HG02588 (cell line): ENCODE measurements at regions not wholly inside any gene's neighbourhood (a gene's known extent, or its start where the extent isn't known, plus 50 kb on each side); places are given as distances from the start of the nearest gene placed in this dataset.

Experiments
- ATAC-seq: cut with Tn5 transposase; IDR thresholded peaks from one replicate; pipeline ENCODE4 v1.9.1; 2021; ENCODE audit warnings: mild to moderate bottlenecking, moderate library complexity; ENCODE audit not compliant: unreplicated experiment

- no peak for ATAC-seq
These were observed 754.3 kb downstream of the MECOM start for GRCh38 chr3:168909260-168909659.

- ATAC-seq: no peak
These were observed 768.1 kb downstream of the MECOM start for GRCh38 chr3:168895419-168895818.

- ATAC-seq: no peak
These were observed 769.3 kb downstream of the MECOM start for GRCh38 chr3:168894214-168894613.

GRCh38 chr3:168889666-168890065 lies 773.8 kb downstream of the MECOM start:
- no peak for ATAC-seq

- ATAC-seq: no peak
These were observed 774.7 kb downstream of the MECOM start for GRCh38 chr3:168888781-168889180.

- no peak for ATAC-seq
These were observed 778.5 kb downstream of the MECOM start for GRCh38 chr3:168885028-168885427.

- no peak for ATAC-seq
These were observed 779.1 kb downstream of the MECOM start for GRCh38 chr3:168884353-168884903.

GRCh38 chr3:168883145-168883544 lies 780.4 kb downstream of the MECOM start:
- ATAC-seq: no peak

- no peak for ATAC-seq
These were observed 781.7 kb downstream of the MECOM start for GRCh38 chr3:168881804-168882203.

- no peak for ATAC-seq
These were observed 782.9 kb upstream of the GOLIM4 start for GRCh38 chr3:168878655-168879054.

- no peak for ATAC-seq
These were observed 782.2 kb upstream of the GOLIM4 start for GRCh38 chr3:168877899-168878298.

GRCh38 chr3:168876346-168877035 lies 780.8 kb upstream of the GOLIM4 start:
- no peak for ATAC-seq

- no peak for ATAC-seq
These were observed 777.1 kb upstream of the GOLIM4 start for GRCh38 chr3:168872826-168873225.

- ATAC-seq: no peak
These were observed 775.2 kb upstream of the GOLIM4 start for GRCh38 chr3:168870892-168871291.

- ATAC-seq: no peak
These were observed 769.4 kb upstream of the GOLIM4 start for GRCh38 chr3:168865022-168865551.

GRCh38 chr3:168864107-168865021 lies 768.6 kb upstream of the GOLIM4 start:
- no peak for ATAC-seq

GRCh38 chr3:168863561-168863960 lies 767.8 kb upstream of the GOLIM4 start:
- ATAC-seq: no peak

GRCh38 chr3:168862466-168862865 lies 766.7 kb upstream of the GOLIM4 start:
- no peak for ATAC-seq

GRCh38 chr3:168860592-168860991 lies 764.9 kb upstream of the GOLIM4 start:
- ATAC-seq: no peak

GRCh38 chr3:168860028-168860427 lies 764.3 kb upstream of the GOLIM4 start:
- ATAC-seq: no peak

GRCh38 chr3:168859574-168859973 lies 763.9 kb upstream of the GOLIM4 start:
- ATAC-seq: no peak

- ATAC-seq: no peak
These were observed 763.4 kb upstream of the GOLIM4 start for GRCh38 chr3:168859143-168859542.
